ENCODE measurements at regions not wholly inside any gene's neighbourhood (a gene's known extent, or its start where the extent isn't known, plus 50 kb on each side); places are given as distances from the start of the nearest gene placed in this dataset.

GRCh38 chr19:34305221-34306083, 51.1 kb downstream of the GARRE1 start:
- peak overlapping the region; percentile 62 to 82 for H3K27ac ChIP-seq
- DNase-seq: no peak

GRCh38 chr19:34306213-34306661, 51.9 kb downstream of the GARRE1 start:
- intact Hi-C loops (cut with DNase I; ENCODE audit: low total_unique reads): no loop called here
- DNase-seq: no peak
- peaks cover 0 to 60% (median 37%) of the 10 kb centered on the region in 4 donors for H3K4me1 ChIP-seq
- no peak overlapping the region for H3K4me3 ChIP-seq
- no peak for TF ChIP-seq CTCF (IDR thresholded peaks at IDR 0.05)
- H3K27ac ChIP-seq: peak overlapping the region; percentile 62 to 82
- no peaks in the 10 kb centered on the region for H3K9me3 ChIP-seq
- no peaks in the 10 kb centered on the region for H3K27me3 ChIP-seq
- peaks cover 4 to 9% (median 7%) of the 10 kb centered on the region in 3 donors for H3K36me3 ChIP-seq

More at GRCh38 chr19:34305221-34306083, 51.1 kb downstream of the GARRE1 start:
- peaks cover 12 to 17% (median 15%) of the 10 kb centered on the region in 3 donors for H3K36me3 ChIP-seq
- intact Hi-C loops (cut with DNase I; ENCODE audit: low total_unique reads): no loop called here
- no peaks in the 10 kb centered on the region for H3K27me3 ChIP-seq
- H3K4me3 ChIP-seq: no peak overlapping the region
- peaks cover 0 to 53% (median 31%) of the 10 kb centered on the region in 4 donors for H3K4me1 ChIP-seq
- no peak for TF ChIP-seq CTCF (IDR thresholded peaks at IDR 0.05)
- H3K9me3 ChIP-seq: no peaks in the 10 kb centered on the region

- Histone ChIP-seq H3K9me3 (no peaks in the 10 kb centered on the region), H3K4me1 (peaks cover 0 to 60% (median 37%) of the 10 kb centered on the region in 4 donors), H3K36me3 (peaks cover 3 to 7% (median 4%) of the 10 kb centered on the region in 3 donors), H3K27me3 (no peaks in the 10 kb centered on the region), H3K4me3 (no peak overlapping the region), H3K27ac (peak overlapping the region; percentile 62 to 82)
- no peak for TF ChIP-seq CTCF (IDR thresholded peaks at IDR 0.05)
- intact Hi-C loops (cut with DNase I; ENCODE audit: low total_unique reads): no loop called here
- no peak for DNase-seq
Measured at GRCh38 chr19:34306824-34307223, 52.5 kb downstream of the GARRE1 start.

- intact Hi-C loops (cut with DNase I; ENCODE audit: low total_unique reads): no loop called here
- DNase-seq: no peak
- H3K9me3 ChIP-seq: no peaks in the 10 kb centered on the region
- H3K27me3 ChIP-seq: no peaks in the 10 kb centered on the region
- H3K4me3 ChIP-seq: no peak overlapping the region
- peak overlapping the region in 1 of 2 donors; percentile 47 for H3K27ac ChIP-seq
- peaks cover 0 to under 1% (median 0%) of the 10 kb centered on the region in 3 donors for H3K36me3 ChIP-seq
- peaks cover 0 to 60% (median 39%) of the 10 kb centered on the region in 4 donors for H3K4me1 ChIP-seq
- no peak for TF ChIP-seq CTCF (IDR thresholded peaks at IDR 0.05)
Measured at GRCh38 chr19:34308381-34309367, 54.3 kb downstream of the GARRE1 start.

- peak overlapping the region in 1 of 2 donors; percentile 47 for H3K27ac ChIP-seq
- no peak overlapping the region for H3K4me3 ChIP-seq
- H3K27me3 ChIP-seq: no peaks in the 10 kb centered on the region
- no peaks in the 10 kb centered on the region for H3K9me3 ChIP-seq
- intact Hi-C loops (cut with DNase I; ENCODE audit: low total_unique reads): no loop called here
- TF ChIP-seq CTCF (IDR thresholded peaks at IDR 0.05): no peak
- no peaks in the 10 kb centered on the region for H3K36me3 ChIP-seq
- H3K4me1 ChIP-seq: peaks cover 0 to 60% (median 39%) of the 10 kb centered on the region in 4 donors
- DNase-seq: no peak
Measured at GRCh38 chr19:34309368-34310138, 55.2 kb downstream of the GARRE1 start.

All from tibial artery (tissue), 4 donors.